Fibroblast of gingiva (primary cell): ENCODE measurements at regions not wholly inside any gene's neighbourhood (a gene's known extent, or its start where the extent isn't known, plus 50 kb on each side); places are given as distances from the start of the nearest gene placed in this dataset.

Experiments
- DNase-seq: peaks from one replicate; pipeline ENCODE4 v3.0.0-alpha.2; 2011; ENCODE audit warnings: low read depth

GRCh38 chr7:46539892-46540483 is 618.9 kb upstream of the IGFBP3 start:
- DNase-seq, result no peak

DNA sequence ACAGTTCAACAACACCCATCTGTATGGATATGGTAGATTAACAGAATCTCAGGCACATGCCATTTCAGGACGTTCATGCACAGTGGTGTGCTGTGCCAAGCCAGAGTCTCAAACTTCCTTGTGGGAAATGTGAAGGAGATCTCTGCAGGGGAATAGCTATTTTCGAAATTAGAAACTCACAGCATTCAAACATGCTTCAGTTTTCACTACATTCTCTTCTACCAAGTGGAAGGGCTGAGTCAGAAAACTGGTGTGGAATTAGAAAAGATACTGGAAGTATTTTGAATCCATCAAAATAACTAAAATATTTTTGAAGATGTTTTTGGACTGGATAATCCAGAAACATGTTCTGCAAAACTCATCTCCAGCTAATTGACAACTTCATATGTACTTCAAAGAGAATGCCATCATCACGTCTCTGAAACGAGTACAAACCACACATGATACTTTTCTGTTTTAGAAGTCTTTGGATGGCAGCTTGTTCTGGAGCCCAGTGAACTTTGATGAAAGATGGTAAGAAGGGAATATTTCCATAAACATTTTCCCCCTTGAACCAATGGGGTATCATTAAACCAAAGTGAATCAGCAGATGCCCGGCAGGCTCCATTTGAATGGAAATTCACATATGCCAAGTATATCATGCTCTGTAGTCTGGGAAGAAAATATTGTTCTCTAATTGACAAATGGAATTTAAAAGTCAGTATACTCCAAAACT is 616.3 kb upstream of the IGFBP3 start:
- no peak for DNase-seq

- peak; percentile 61 for DNase-seq
Measured at GRCh38 chr7:46534664-46535588, 613.9 kb upstream of the IGFBP3 start.

GRCh38 chr7:46533946-46534345 is 612.9 kb upstream of the IGFBP3 start:
- no peak for DNase-seq

- no peak for DNase-seq
Measured at GRCh38 chr7:46532571-46532970, 611.5 kb upstream of the IGFBP3 start.

DNA sequence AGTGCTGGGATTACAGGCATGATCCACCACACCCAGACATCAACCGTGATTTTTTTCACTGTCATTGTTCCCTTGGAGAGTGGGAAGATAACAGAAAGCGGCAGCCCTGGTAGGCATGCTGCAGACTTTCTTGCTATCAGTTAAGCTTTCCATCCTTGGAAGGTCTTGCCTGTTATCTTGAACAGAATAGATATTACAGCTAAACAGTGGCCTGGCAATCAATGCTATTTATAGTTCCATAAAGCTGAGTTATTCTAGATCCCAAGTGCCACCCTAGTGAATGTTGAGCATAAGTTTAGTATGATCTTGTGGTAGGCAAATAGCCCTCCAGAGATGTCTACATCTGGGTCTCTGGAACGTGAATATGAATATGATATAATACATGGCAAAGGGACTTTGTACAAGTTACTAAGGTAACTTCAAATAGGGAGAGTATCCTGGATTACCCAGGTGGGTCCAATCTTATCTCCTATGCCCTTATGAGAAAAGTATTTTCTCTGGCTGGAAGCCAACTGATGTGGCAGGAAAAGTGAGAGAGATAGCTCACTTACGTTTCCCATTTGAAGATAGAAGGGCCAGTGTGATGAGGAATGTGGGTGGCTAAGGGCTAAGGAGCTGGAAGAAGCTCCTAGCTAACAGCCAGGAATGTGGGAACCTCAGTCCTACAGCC is 609.1 kb upstream of the IGFBP3 start:
- no peak for DNase-seq

GRCh38 chr7:46527360-46527759 is 606.3 kb upstream of the IGFBP3 start:
- no peak for DNase-seq

DNA sequence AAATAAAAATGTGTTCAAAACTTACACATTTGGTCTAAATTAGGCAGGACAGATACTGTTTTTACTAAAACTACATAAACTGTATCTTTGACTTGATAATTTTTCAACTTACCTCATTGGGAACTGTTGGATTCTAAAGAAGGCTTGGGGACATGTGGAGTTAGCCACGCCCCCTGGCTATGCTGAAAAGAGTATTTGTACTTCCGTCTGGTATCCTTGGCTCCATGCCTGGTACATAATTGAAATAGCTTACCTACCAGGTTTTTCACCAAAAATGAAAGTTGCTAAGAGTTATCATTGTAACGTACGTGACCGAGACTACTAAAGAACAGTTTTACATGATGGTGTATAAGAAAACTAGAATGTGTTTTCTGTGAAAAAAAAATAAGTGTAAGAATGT is 604.8 kb upstream of the IGFBP3 start:
- no peak for DNase-seq

DNA sequence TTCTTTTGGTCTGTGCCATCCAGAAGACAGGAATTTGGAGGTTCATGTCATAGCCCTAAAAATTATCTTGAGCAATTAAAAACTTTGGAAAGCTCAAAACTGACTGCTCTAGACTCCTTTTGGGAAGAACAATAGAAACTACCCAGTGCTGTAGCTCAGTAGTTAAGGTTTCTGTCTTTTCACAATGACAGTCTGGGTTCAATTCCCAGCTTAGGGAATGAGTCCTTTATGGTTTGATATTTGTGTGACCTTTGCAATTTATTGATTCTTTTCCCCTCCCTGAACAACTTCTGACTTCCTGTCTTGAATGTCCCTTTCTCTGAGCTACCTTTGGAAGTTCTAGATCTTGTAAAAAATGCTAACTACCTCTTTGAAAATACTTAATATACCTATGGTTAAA is 603.3 kb upstream of the IGFBP3 start:
- no peak for DNase-seq

DNA sequence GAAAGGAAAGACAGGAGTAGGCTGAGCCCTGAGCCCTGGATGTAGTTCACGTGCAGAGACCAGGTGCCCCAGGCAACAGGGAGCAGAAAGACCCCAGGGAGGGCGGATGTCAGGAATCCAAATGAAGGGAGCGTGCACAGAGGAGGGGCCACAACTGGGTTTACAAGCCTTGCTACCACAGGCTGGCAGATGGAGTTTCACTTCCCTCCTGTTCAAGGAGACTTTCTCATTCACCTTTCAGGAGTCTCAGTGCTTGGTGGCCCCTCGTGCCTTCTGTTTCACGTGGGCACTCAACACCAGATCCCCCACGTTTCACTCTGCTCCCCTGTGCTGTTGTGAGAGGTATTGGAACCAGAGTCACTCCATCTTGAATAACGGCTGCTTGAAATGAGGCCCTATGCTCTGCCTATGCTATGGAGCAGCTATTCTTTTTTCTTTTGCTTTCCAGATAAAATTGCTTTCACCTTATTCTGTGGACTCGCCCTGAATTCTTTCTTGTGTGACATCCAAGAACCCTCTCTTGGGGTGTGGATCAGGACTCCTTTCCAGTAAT is 601.4 kb upstream of the IGFBP3 start:
- no peak for DNase-seq

DNA sequence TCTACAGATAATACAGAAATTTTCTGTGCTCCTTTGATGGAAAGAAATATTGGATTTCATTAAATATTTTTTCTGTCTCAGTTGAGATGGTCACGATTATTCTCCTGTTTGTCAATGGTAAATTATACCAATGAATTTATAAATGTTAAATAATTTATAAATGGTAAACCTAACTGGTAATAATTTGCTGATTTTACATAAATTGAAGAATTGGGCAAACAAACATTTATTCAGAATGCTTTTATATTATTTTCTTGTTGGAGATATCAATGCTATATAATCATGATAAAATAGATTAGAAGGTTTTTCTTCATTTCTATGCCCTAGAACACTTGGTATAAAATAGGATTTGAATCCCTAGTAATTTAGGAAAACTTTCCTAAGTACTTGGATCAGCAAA is 597.6 kb upstream of the IGFBP3 start:
- DNase-seq, result no peak

DNA sequence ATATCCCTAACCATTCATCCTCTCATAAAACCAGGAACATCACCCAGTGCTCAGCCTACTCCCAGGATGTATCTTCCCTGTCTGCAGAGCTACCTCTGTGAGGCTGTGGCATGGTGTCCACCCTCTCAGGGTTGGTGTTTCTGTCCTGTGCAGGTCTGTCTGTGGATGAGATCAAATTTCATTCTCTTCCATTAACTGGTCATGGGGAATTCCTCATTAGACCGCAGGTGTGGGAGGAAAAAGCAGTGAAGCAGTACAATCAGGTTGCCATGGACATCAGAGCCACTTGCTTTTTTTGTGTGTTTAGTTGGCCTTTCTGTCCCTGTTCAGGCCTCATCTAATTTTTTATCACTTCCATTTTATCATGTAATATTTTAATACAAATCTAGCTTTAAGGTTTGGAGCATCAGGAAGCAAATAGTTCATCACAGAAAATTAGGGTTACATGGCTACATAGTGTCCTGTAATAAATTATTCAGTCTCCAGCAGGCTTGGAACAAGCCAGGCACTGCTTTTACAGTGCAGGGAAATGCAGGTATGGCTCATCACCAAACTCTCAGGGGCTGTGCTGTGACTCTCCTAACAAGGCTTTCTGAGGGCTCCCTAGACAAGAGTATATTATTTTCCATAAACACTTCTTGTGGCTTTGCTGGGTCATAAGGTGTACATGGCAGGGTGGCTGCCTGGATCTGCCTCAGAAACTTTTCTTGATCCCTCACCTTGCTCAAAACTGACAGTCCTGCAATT is 594.9 kb upstream of the IGFBP3 start:
- DNase-seq, result no peak

GRCh38 chr7:46513447-46513848 is 592.4 kb upstream of the IGFBP3 start:
- no peak for DNase-seq

DNA sequence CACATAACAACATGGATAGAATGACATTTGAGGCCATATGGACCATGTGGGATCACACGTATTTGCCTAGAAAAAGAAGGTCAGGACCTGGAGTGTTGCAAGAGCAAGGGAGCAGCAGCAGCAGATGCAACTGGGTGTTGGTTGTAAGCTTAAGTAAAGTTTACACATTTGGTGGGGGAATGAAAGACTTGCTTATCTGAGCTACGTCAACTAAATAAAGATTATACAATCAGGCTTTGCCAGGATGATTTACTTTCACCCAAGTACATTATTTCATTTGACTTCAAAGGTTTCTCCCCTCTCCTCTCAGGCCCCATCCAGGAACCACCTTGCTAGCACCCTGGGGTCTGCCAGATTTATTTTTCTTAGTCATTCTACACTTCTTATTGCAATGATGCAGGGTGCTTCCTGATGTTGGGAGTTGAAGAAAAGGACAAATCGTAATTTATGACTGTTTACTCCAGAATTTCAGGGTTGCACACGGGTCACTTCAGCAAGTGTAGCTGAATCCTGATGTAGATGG is 591.9 kb upstream of the IGFBP3 start:
- peak; percentile 14 for DNase-seq

DNA sequence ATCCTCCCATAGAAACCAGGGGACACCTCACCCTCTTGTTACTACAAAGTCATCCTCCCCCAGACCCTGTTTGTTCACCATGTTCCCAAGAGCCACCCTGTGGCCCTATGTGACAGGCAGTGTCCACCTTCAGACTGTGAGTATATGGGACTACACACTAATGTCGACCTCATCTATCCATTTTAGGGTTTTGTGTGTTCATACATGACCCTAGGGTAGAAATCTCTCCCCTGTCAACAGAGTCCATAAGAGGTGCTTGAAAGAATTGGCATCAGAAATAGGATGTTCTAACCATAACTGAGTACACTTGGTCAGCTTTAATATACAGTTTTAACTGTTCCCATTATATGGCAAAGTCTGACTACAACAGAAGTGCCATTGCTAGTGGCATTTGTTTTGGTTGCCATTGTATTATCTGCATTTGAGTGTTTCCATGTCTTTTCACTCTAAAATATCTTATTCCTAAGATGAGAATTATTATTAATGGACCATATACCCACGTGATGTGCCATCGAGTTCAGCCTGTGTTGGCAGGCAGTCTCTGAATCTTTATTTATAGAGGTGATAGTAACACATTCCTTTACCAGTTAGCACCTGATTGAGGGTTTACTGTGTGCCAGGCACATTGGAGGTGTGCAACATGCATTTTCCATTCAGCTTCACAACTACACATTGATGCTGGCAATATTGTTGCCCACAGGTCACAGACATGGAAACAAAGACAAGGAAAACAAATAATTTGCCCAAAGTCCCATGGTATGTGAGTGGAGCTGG is 590.6 kb upstream of the IGFBP3 start:
- DNase-seq, result no peak

GRCh38 chr7:46508583-46508982 is 587.5 kb upstream of the IGFBP3 start:
- DNase-seq, result no peak

GRCh38 chr7:46507560-46507959 is 586.5 kb upstream of the IGFBP3 start:
- no peak for DNase-seq

- DNase-seq, result no peak
Measured at GRCh38 chr7:46494441-46494840, 573.4 kb upstream of the IGFBP3 start.

DNA sequence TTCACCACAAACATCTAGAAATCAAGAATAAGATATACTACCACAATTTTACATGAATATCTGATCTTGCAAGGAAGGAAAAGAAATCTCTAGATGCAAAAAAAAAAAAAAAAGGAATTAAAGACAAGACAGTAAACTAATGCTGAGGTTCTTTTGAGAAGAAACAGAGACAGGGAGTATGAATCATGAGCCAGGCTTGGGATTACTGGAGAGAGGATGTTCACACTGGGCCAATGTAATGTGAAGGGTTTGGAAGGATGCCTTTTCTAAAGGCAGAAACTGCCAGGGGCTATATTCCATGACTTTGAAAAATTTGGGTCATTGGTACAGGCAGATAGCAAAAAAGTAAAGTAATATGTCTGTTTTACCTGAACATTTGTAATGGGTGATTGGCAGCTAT is 573.0 kb upstream of the IGFBP3 start:
- peak; percentile 40 for DNase-seq

DNA sequence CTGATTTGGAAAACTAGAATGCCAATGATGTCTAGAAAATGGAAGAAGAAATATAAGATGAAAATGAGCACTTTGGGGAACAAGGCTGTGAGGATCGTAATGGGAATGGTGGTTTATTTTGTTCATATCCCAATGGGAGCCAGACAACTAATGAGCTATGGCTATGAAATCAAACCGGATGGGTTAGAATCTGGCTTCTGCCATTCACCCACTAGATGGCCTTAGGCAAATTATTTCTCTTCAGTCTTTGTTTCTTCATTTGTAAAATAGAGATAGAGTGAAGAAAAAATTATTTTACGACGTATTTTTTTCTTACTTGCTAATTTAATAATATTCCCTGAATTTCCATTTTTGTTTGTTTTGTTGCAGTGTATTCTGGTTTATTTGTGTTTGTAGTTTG is 572.1 kb upstream of the IGFBP3 start:
- DNase-seq, result no peak
